HCT116 (cell line): ENCODE measurements at regions not wholly inside any gene's neighbourhood (a gene's known extent, or its start where the extent isn't known, plus 50 kb on each side); places are given as distances from the start of the nearest gene placed in this dataset.

Source experiments
- ATAC-seq: fragments of 200-7000 bp; cut with Tn5 transposase; 2 replicates; pipeline ENCODE4 v1.9.1; 2020; ENCODE audit warnings: mild to moderate bottlenecking, moderate library complexity
- BruUV-seq: library from RNA; stranded (reverse); fragments of 400-500 nt; replicated peaks from 2 replicates; lab custom pipeline; 2021; lab: Mats Ljungman, UMichigan
- CTCF ChIA-PET: fragments of 300-600 bp; sonication (Branson Sonifier 250); formaldehyde crosslinking; loops from one replicate; lab custom pipeline; 2021; ENCODE audit warnings: antibody characterized with exemption; lab: Charles Lee
- POLR2A ChIA-PET: fragments of 300-600, 350-600 bp; sonication (Branson Sonifier 250); formaldehyde crosslinking; loops from one replicate; lab custom pipeline; 2021; ENCODE audit warnings: antibody characterized with exemption; lab: Charles Lee
- RAD21 ChIA-PET, 2 experiments: fragments of 300-600 bp; sonication (Branson Sonifier 250); formaldehyde crosslinking; loops; one replicate each; lab custom pipeline; 2023; ENCODE audit warnings: low total read pairs in 2 of 2; ENCODE audit not compliant: uncharacterized antibody in 2 of 2, unreplicated experiment in 2 of 2, low non-redundant PET in 1 of 2; lab: Charles Lee
- DNase-seq: peaks from one replicate; pipeline ENCODE4 v3.0.0-alpha.2; 2010; ENCODE audit warnings: low read depth, low spot score
- H2AFZ ChIP-seq: fragments of 200-600 bp; shearing (Covaris generic), sonication (generic); 2 replicates; pipeline ENCODE4 v1.6.1; 2017; ENCODE audit warnings: low read depth, mixed run types, mixed read lengths, antibody characterized with exemption, low read length; ENCODE audit not compliant: poor library complexity, severe bottlenecking
- H3K27ac ChIP-seq: 2 replicates; pipeline ENCODE4 v1.5.1; 2012; ENCODE audit warnings: low read depth, low read length
- H3K27me3 ChIP-seq: fragments of 200-600 bp; sonication (generic); 2 replicates; pipeline ENCODE4 v1.6.1; 2016; ENCODE audit warnings: mixed run types, low read length, mixed read lengths; ENCODE audit not compliant: insufficient read depth
- H3K36me3 ChIP-seq, 2 experiments: fragments of 200-500 bp in 1 of 2; fragments of 200-600 bp in 1 of 2; sonication (Bioruptor generic) in 1 of 2; sonication (generic) in 1 of 2; 2 replicates each; pipeline versions ENCODE4 v1.5.1 to v1.6.1; 2014 to 2016; ENCODE audit warnings: low read length in 2 of 2, inconsistent platforms in 1 of 2, mixed read lengths in 1 of 2, mixed run types in 1 of 2; ENCODE audit not compliant: insufficient read depth in 2 of 2, control insufficient read depth in 1 of 2
- H3K4me1 ChIP-seq, 2 experiments: fragments of 200-600 bp in 1 of 2; sonication (generic) in 1 of 2; 2 replicates each; pipeline versions ENCODE4 v1.5.1 to v1.6.1; 2012 to 2017; ENCODE audit warnings: low read length in 2 of 2, inconsistent platforms in 1 of 2, mild to moderate bottlenecking in 1 of 2, mixed read lengths in 1 of 2, mixed run types in 1 of 2, moderate library complexity in 1 of 2; ENCODE audit not compliant: insufficient read depth in 2 of 2, control insufficient read depth in 1 of 2
- H3K4me2 ChIP-seq: fragments of 200-600 bp; sonication (generic); 2 replicates; pipeline ENCODE4 v1.6.1; 2017; ENCODE audit warnings: mixed run types, low read length, mixed read lengths
- H3K4me3 ChIP-seq, 2 experiments: fragments of 200-600 bp in 1 of 2; sonication (generic) in 1 of 2; replicated peaks in 1 of 2; 2 replicates each; pipeline ENCODE4 v1.5.1; 2011 to 2016; ENCODE audit warnings: low read length in 2 of 2, control low read depth in 1 of 2, low read depth in 1 of 2, mild to moderate bottlenecking in 1 of 2, mixed read lengths in 1 of 2, mixed run types in 1 of 2
- H3K79me2 ChIP-seq: fragments of 200-600 bp; sonication (generic); 2 replicates; pipeline ENCODE4 v1.6.1; 2017; ENCODE audit warnings: mild to moderate bottlenecking, mixed run types, low read length, moderate library complexity, mixed read lengths; ENCODE audit not compliant: insufficient read depth
- H3K9ac ChIP-seq: fragments of 200-600 bp; sonication (generic); 2 replicates; pipeline ENCODE4 v1.6.1; 2016; ENCODE audit warnings: low read length, mixed read lengths
- H3K9me2 ChIP-seq: fragments of 200-600 bp; sonication (generic), shearing (Covaris generic); 2 replicates; pipeline ENCODE4 v1.6.1; 2017; ENCODE audit warnings: mixed run types, mild to moderate bottlenecking, moderate library complexity; ENCODE audit not compliant: insufficient read depth
- H3K9me3 ChIP-seq, 2 experiments: fragments of 200-500 bp in 1 of 2; fragments of 200-600 bp in 1 of 2; sonication (Bioruptor generic) in 1 of 2; sonication (generic) in 1 of 2; 2 replicates each; pipeline ENCODE4 v1.6.1; 2014 to 2017; ENCODE audit warnings: low read length in 2 of 2, mixed read lengths in 2 of 2, inconsistent platforms in 1 of 2, low read depth in 1 of 2, mild to moderate bottlenecking in 1 of 2, mixed run types in 1 of 2, moderate library complexity in 1 of 2; ENCODE audit not compliant: control insufficient read depth in 1 of 2, insufficient read depth in 1 of 2
- H4K20me1 ChIP-seq: fragments of 200-600 bp; sonication (generic), shearing (Covaris generic); 2 replicates; pipeline ENCODE4 v1.6.1; 2017; ENCODE audit warnings: mixed run types, mild to moderate bottlenecking, moderate library complexity; ENCODE audit not compliant: insufficient read depth
- CEBPB ChIP-seq: IDR thresholded peaks from 2 replicates; pipeline ENCODE4 v1.6.1; 2012; ENCODE audit warnings: low read depth
- EGR1 ChIP-seq: IDR thresholded peaks from 2 replicates; pipeline ENCODE4 v1.6.1; 2012; ENCODE audit warnings: low read depth
- ELF1 ChIP-seq: IDR thresholded peaks from 2 replicates; pipeline ENCODE4 v1.6.1; 2012; ENCODE audit warnings: low read depth, borderline replicate concordance
- EZH2 ChIP-seq: fragments of 200-600 bp; sonication (generic); IDR thresholded peaks from 2 replicates; pipeline ENCODE4 v1.6.1; 2017; ENCODE audit warnings: antibody characterized with exemption, mixed run types
- FOSL1 ChIP-seq: IDR thresholded peaks from 2 replicates; pipeline ENCODE4 v1.6.1; 2012; ENCODE audit warnings: low read depth
- JUND ChIP-seq: IDR thresholded peaks from 2 replicates; pipeline ENCODE4 v1.6.1; 2012
- POLR2AphosphoS5 ChIP-seq: IDR thresholded peaks from 2 replicates; pipeline ENCODE4 v1.6.1; 2011; ENCODE audit warnings: mild to moderate bottlenecking, low read depth, low read length, moderate library complexity
- RAD21 ChIP-seq: IDR thresholded peaks from 2 replicates; pipeline ENCODE4 v1.6.1; 2012; ENCODE audit warnings: low read depth, mild to moderate bottlenecking
- SIN3A ChIP-seq: IDR thresholded peaks from 2 replicates; pipeline ENCODE4 v1.6.1; 2012; ENCODE audit warnings: low read depth
- SP1 ChIP-seq: IDR thresholded peaks from 2 replicates; pipeline ENCODE4 v1.6.1; 2012; ENCODE audit warnings: low read depth
- SRF ChIP-seq: IDR thresholded peaks from 2 replicates; pipeline ENCODE4 v1.6.1; 2012; ENCODE audit warnings: low read depth
- TCF7L2 ChIP-seq: IDR thresholded peaks from 2 replicates; pipeline ENCODE4 v1.7.0; 2011; ENCODE audit warnings: borderline replicate concordance, inconsistent platforms; ENCODE audit not compliant: insufficient read depth, insufficient read length; ENCODE audit errors: extremely low read depth
- YY1 ChIP-seq: IDR thresholded peaks from 2 replicates; pipeline ENCODE4 v1.6.1; 2011; ENCODE audit warnings: low read length, low read depth, moderate library complexity, mild to moderate bottlenecking; ENCODE audit not compliant: insufficient replicate concordance; ENCODE audit errors: extremely low read depth
- ZBTB33 ChIP-seq: IDR thresholded peaks from 2 replicates; pipeline ENCODE4 v1.6.1; 2011; ENCODE audit warnings: mild to moderate bottlenecking, low read length, moderate library complexity; ENCODE audit not compliant: insufficient replicate concordance; ENCODE audit errors: extremely low read depth
- ZFX ChIP-seq: fragments of 450-650 bp; IDR thresholded peaks from 2 replicates; pipeline ENCODE4 v1.6.1; 2017
- intact Hi-C: fragments of 100-400 bp; cut with micrococcal nuclease; formaldehyde crosslinking; loops from 2 replicates; pipeline ENCODE4 v1.10.0; 2022

GRCh38 chr17:37828651-37829124 lies 83.8 kb upstream of the HNF1B start:
- DNase-seq, result no peak
- Histone ChIP-seq H3K4me3 (no peak overlapping the region), H3K4me1 (peaks cover 15 to 37% of the 10 kb centered on the region in 2 experiments), H3K9ac (no peak overlapping the region)
- ATAC-seq, result no peak
- intact Hi-C loops, result no loop called here
- TF ChIP-seq EGR1 (0 out of 2 replicates have a peak, but pooled peaks have one; percentile 21), JUND (peak; percentile 55; the same call in 1 of the 2 replicates), SIN3A (no peak), YY1 (no peak), FOSL1 (peak; percentile 58; the same call in 1 of the 2 replicates), EZH2 (no peak), SRF (no peak), CEBPB (no peak), TCF7L2 (no peak), SP1 (peak; percentile 33), RAD21 (no peak)
- TF ChIP-seq, all 23 proteins: peak for 4
- POLR2A ChIA-PET, result no interaction called here
- Histone ChIP-seq H3K4me2 (peak overlapping the region; percentile 40), H3K27me3 (no peaks in the 10 kb centered on the region), H3K79me2 (no peaks in the 10 kb centered on the region), H4K20me1 (no peaks in the 10 kb centered on the region), H3K9me2 (no peaks in the 10 kb centered on the region), H3K36me3 (no peaks in the 10 kb centered on the region), H3K9me3 (no peaks in the 10 kb centered on the region), H3K27ac (no peak overlapping the region), H2AFZ (no peak overlapping the region)
- BruUV-seq, result no TSS peak
- CTCF ChIA-PET, result interaction anchor here (1.6 to 1.8 kb wide), 2 partner anchors 10 to 13 kb away, joined by 4 to 10 read pairs; no protein-coding TSS in a partner anchor
- RAD21 ChIA-PET, result no interaction called here

GRCh38 chr17:37827905-37828650 lies 83.2 kb upstream of the HNF1B start:
- no peaks in the 10 kb centered on the region for H4K20me1 ChIP-seq
- intact Hi-C loops, result no loop called here
- no peaks in the 10 kb centered on the region for H3K36me3 ChIP-seq
- no peak overlapping the region for H3K27ac ChIP-seq
- H2AFZ ChIP-seq, result peak overlapping the region; percentile 28
- ChIA-PET RAD21 (no interaction called here), CTCF (interaction anchor here (1.6 to 1.8 kb wide), 2 partner anchors 10 to 12 kb away, joined by 4 to 10 read pairs; no protein-coding TSS in a partner anchor), POLR2A (no interaction called here)
- TF ChIP-seq EGR1 (no peak), ELF1 (no peak), RAD21 (no peak), SP1 (no peak), CEBPB (no peak), FOSL1 (no peak), POLR2AphosphoS5 (no peak), ZFX (no peak), ZBTB33 (no peak), SIN3A (no peak)
- H3K4me2 ChIP-seq, result peak overlapping the region; percentile 40
- H3K4me3 ChIP-seq, result no peak overlapping the region
- ATAC-seq (no peak), DNase-seq (no peak)
- H3K27me3 ChIP-seq, result no peaks in the 10 kb centered on the region
- BruUV-seq, result no TSS peak
- no peaks in the 10 kb centered on the region for H3K9me2 ChIP-seq
- H3K4me1 ChIP-seq, result peaks cover 15 to 37% of the 10 kb centered on the region in 2 experiments
- H3K9ac ChIP-seq, result no peak overlapping the region
- H3K79me2 ChIP-seq, result no peaks in the 10 kb centered on the region
- no peaks in the 10 kb centered on the region for H3K9me3 ChIP-seq
